ENCODE measurements at regions not wholly inside any gene's neighbourhood (a gene's known extent, or its start where the extent isn't known, plus 50 kb on each side); places are given as distances from the start of the nearest gene placed in this dataset.

DNA sequence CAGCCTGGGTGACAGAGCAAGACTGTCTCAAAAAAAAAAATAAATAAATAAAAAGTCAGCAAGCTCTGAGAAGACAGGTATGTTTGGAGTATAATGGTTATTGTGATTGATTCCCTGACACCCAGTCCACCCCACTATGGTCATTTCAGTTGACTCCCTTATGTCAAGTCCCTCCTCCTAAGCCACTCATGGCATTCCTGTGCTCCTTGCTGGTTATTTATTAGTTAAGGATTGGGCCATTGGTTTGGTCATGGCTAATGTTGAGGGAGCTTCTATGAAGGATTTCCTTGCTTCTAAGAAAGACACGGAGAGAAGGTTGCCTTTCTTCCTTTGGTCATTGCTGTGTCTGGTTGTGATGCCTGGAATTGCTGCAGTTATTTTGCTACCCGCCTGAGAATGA is 140.1 kb downstream of the UCHL1 start:
- TF ChIP-seq, protein P1, sequence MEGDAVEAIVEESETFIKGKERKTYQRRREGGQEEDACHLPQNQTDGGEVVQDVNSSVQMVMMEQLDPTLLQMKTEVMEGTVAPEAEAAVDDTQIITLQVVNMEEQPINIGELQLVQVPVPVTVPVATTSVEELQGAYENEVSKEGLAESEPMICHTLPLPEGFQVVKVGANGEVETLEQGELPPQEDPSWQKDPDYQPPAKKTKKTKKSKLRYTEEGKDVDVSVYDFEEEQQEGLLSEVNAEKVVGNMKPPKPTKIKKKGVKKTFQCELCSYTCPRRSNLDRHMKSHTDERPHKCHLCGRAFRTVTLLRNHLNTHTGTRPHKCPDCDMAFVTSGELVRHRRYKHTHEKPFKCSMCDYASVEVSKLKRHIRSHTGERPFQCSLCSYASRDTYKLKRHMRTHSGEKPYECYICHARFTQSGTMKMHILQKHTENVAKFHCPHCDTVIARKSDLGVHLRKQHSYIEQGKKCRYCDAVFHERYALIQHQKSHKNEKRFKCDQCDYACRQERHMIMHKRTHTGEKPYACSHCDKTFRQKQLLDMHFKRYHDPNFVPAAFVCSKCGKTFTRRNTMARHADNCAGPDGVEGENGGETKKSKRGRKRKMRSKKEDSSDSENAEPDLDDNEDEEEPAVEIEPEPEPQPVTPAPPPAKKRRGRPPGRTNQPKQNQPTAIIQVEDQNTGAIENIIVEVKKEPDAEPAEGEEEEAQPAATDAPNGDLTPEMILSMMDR (IDR thresholded peaks at IDR 0.05), result no peak
- no peak for TF ChIP-seq POLR2A (IDR thresholded peaks at IDR 0.05)
